Keratinocyte (primary cell): ENCODE measurements at regions not wholly inside any gene's neighbourhood (a gene's known extent, or its start where the extent isn't known, plus 50 kb on each side); places are given as distances from the start of the nearest gene placed in this dataset.
"Not testable (repeated sequence)": the region's sequence is repeated elsewhere in the genome, so short reads cannot be mapped to it uniquely, and the experiment has no call there.

Experiments used
- EZH2 ChIP-seq: IDR thresholded peaks from one replicate; pipeline ENCODE4 v1.6.1; 2012; ENCODE audit warnings: inconsistent platforms, mild to moderate bottlenecking, low read length, moderate library complexity
- TF ChIP-seq, protein P1 (sequence below), 3 experiments: IDR thresholded peaks in 1 of 3; conservative IDR thresholded peaks in 1 of 3; optimal IDR thresholded peaks in 1 of 3; 2 replicates in 2 of 3; 3 replicates in 1 of 3; pipeline versions ENCODE3 to v1.5.1; 2011; ENCODE audit warnings: low read length in 3 of 3, mild to moderate bottlenecking in 3 of 3, moderate library complexity in 2 of 3, control low read depth in 1 of 3, inconsistent platforms in 1 of 3; ENCODE audit not compliant: insufficient read depth in 2 of 3; ENCODE audit errors: extremely low read depth in 1 of 3

DNA sequence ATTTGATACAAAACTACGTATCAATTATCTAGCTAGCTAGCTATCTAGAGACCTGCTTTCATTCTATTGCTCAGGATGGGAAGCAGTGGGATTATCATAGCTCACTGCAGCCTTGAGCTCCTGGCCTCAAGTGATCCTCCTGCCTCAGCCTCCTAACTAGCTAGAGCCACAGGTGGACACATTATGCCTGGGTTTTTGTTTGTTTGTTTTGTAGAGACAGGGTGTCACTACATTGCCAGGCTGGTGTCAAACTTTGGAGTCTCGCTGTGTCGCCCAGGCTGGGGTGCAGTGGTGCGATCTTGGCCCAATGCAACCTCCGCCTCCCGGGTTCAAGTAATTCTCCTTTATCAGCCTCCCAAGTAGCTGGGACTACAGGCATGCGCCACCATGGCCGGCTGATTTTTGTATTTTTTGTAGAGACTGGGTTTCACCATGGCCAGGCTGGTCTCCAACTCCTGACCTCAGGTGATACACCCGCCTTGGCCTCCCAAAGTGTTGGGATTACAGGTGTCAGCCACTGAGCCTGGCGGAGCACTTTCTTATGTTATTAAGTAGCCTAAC is 122.5 kb upstream of the FBXO28 start:
- TF ChIP-seq, protein P1, sequence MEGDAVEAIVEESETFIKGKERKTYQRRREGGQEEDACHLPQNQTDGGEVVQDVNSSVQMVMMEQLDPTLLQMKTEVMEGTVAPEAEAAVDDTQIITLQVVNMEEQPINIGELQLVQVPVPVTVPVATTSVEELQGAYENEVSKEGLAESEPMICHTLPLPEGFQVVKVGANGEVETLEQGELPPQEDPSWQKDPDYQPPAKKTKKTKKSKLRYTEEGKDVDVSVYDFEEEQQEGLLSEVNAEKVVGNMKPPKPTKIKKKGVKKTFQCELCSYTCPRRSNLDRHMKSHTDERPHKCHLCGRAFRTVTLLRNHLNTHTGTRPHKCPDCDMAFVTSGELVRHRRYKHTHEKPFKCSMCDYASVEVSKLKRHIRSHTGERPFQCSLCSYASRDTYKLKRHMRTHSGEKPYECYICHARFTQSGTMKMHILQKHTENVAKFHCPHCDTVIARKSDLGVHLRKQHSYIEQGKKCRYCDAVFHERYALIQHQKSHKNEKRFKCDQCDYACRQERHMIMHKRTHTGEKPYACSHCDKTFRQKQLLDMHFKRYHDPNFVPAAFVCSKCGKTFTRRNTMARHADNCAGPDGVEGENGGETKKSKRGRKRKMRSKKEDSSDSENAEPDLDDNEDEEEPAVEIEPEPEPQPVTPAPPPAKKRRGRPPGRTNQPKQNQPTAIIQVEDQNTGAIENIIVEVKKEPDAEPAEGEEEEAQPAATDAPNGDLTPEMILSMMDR (optimal IDR thresholded peaks at IDR 0.05 in 1 of 3, IDR thresholded peaks at IDR 0.05 in 1 of 3, conservative IDR thresholded peaks at IDR 0.05 in 1 of 3; ENCODE audit: extremely low read depth in 1 of 3, insufficient read depth in 2 of 3, low read length in 3 of 3), result not testable (repeated sequence)
- TF ChIP-seq EZH2, result not testable (repeated sequence)
